HG02610 (cell line): ENCODE measurements at regions not wholly inside any gene's neighbourhood (a gene's known extent, or its start where the extent isn't known, plus 50 kb on each side); places are given as distances from the start of the nearest gene placed in this dataset.

ENCODE experiments used
- ATAC-seq: cut with Tn5 transposase; IDR thresholded peaks from one replicate; pipeline ENCODE4 v1.9.1; 2021; ENCODE audit warnings: mild to moderate bottlenecking, moderate library complexity; ENCODE audit not compliant: unreplicated experiment

GRCh38 chr3:190790185-190790584 is 72.3 kb downstream of the GMNC start:
- ATAC-seq: no peak

- ATAC-seq: no peak
These were observed 75.6 kb downstream of the GMNC start for GRCh38 chr3:190786898-190787297.

DNA sequence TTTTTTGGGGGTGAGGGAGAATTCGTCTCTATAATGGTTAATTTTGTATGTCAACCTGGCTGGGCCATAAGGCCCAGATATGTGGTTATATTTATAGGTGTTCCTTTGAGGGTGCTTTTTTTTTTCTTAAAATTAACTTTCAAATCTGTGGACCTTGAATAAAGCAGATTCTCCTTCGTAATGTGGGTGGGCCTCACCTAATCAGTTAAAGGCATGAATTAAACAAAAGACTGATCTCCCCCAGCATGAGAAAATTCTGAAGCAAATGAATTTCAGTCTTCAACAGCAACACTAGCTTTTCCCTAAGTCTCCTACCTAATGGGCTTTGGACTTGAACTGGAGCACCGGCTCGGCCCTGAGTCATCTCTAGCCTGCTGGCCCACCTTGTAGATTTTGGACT is 77.4 kb downstream of the GMNC start:
- ATAC-seq: no peak

DNA sequence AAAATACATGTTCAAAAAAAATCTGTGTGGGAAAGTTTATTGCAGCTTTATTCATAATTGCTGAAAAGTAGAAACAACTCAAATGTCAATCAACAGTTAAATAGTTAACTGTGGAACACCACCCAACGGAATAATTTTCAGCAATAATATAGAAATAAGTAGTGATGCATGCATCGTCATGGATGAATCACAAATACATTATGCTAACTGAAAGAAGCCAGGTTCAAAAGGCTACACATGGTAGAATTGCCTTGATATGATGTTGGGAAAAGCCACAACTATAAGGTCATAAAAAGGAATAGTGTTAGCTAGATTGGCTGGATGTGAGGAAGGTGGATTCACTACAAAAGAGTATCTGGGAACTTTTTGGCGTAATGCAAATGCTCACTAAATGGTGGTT is 82.0 kb downstream of the GMNC start:
- no peak for ATAC-seq

GRCh38 chr3:190774633-190775032 is 87.9 kb downstream of the GMNC start:
- no peak for ATAC-seq

DNA sequence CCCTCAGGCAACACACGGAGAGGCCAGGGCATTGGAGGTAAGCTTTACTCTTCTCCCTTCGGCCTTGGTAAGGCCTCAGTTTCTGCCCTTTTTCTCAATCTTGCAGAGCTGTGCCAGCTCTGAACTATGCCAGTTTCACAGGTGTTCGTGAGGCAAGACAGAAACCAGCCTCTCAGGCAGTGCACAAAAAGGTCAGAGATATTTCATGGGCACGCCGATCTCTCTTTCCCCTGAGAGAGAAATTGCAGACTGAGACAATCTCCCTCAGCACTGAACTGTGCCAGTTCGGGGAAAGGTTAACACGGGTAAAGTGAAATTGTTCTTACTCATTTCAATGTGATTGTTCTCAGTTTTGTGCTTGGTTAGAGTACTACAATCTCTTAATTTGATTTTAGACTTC is 88.5 kb downstream of the GMNC start:
- no peak for ATAC-seq

- no peak for ATAC-seq
These were observed 89.7 kb downstream of the GMNC start for GRCh38 chr3:190772831-190773230.

GRCh38 chr3:190768891-190769290 is 93.6 kb downstream of the GMNC start:
- no peak for ATAC-seq

DNA sequence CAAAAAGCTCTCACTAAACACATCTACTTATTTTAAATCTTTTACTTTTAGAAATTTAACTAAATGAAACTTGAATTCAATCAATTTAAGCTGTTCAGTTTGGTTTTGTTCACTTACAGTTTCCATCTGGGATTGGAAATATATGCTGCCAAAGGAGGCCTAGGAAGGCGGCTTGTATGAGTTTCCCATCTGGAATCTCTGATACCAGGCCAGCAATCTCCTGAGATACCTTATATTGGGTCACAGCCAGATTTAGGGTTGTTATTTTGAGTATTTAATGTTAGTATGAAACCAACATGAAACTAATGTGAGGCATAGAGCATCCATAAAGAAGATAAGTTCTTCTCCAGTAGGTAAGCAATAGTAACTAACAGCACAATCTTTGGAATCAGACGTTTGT is 94.6 kb downstream of the GMNC start:
- ATAC-seq: no peak

DNA sequence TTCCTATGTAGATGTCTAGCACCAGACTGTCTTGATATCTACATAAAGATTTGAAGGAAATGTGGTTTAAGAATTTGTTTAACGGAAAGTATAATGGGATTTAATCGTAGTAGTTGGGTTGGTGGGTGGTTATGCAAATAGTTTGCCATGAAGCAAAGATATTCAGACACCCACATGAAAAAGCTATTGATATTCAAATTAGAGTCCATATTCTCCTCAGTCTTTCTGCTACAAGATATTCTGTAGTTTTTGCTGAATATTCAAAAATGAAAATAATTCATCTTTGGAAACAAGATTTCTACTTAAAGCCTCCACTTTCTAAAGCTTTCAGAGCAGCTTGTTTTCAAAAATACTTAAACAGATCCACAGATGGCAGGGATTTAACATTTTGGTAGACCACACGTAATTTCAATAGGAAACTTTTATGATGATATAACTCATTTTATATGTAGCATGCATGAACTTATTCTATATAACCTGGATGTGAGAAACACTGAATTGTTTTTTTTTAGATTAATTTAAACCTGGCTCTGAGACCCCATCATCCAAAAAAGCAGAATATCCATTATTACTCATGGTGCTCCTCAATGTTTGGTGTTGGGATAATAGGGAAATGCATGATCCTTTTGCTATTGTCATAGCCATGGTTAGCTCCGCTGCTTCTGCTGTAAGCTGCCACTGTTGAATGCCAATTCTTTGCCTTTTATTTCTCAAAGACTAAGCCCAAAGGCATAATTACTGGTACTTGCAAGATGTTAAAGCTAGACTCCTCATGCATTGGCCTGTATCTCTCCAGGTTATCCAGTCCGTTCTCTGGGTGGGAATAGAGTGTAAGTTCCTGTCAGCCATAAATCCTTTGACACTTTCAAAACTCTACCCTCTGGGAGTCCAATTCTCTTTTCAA is 98.0 kb downstream of the GMNC start:
- ATAC-seq: no peak

GRCh38 chr3:190762801-190763200 is 99.7 kb downstream of the GMNC start:
- ATAC-seq: no peak

DNA sequence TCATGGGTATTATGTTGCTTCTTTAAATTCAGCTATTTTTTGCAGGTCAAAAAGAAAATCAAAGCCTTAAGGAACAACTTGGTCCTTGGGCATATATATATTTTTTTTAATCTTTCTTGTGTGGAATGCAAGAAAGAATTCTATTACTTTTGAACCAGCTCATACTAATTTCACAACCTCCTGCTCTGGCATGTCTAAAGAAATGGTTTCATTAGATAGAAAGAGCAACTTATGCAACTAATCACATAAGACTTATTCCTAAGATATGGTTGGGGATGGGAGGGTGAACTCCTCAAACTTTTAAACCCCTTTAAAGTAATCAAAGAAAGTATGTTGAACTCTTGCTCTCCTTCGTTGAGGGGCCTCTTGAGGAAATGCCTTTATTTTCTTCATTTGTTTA is 114.9 kb downstream of the GMNC start:
- no peak for ATAC-seq

DNA sequence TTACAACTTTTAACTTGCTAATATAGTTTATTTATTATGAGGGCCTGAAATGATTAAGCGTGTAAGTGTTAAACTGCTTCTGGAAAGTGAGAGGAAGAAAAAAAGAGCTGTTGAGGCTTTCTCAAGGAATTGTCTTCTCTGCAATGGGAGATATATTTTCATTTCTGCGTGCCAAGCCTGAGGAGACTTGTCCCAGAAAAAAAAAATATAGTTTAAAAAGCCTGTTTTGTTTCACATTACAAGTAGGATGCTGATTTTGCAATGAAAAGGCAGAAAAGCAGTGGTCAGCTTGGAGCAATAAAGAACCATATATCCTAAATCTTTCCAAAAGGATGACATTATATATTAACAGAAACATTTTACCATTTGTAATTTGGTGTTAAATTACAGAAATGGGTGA is 115.5 kb downstream of the GMNC start:
- ATAC-seq: no peak

DNA sequence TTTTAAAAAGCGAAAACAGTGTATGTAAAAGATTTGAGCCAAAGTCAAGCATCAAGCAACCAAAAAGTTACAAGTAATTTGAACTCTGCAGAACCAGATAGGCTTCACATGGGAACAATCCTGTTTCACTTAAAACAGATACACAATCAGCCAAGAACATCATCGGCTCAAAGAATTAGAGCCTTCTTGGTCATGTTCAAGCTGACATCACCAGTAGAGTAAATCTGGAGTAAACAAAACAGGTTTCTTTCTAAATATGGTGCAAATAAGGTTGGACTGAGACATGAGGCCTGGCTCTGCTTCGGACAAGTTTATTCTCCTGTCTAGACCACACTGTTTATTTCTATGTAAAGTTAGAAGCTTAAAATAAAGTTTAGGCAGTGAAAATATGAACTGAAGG is 116.0 kb downstream of the GMNC start:
- no peak for ATAC-seq

DNA sequence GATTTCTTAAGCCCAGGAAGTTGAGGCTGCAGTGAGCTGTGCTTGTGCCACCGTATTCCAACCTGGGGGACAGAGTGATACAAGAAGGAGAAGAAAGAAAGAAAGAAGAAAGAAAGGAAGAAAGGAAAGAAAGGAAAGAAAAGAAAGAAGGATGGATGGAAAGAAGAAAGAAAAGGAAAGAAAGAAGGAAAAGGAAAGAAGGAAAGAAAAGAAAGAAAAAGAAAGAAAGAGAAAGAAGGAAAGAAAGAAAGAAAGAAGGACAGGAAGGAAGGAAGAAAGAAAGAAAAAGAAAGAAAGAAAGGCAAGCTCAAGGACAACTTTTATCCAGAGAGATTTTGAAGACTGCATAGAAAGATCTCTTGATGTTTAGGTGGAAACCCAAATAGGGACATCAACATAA is 120.7 kb downstream of the GMNC start:
- no peak for ATAC-seq

- ATAC-seq: no peak
These were observed 122.8 kb downstream of the GMNC start for GRCh38 chr3:190739641-190740185.

- ATAC-seq: no peak
These were observed 123.8 kb downstream of the GMNC start for GRCh38 chr3:190738636-190739155.

DNA sequence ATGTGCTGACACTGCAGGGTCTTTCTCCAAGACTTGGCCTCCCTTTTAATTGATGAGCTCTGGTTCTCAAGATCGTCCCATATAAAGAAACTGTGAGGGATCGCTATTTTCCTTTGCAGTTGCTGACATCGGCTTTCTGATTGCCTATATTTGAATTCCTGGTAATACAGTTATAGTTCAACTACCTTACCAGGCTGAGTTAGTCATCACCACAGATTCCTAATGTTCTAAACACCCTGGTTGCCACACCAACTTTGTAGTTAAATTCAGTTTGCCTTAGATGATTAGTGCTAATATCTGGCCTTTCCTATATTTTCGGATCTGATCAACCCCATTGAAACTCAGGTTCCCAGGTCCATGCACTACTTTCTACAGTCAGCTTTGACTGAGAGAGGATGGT is 125.0 kb downstream of the GMNC start:
- ATAC-seq: no peak

GRCh38 chr3:190734490-190734889 is 128.0 kb downstream of the GMNC start:
- no peak for ATAC-seq

DNA sequence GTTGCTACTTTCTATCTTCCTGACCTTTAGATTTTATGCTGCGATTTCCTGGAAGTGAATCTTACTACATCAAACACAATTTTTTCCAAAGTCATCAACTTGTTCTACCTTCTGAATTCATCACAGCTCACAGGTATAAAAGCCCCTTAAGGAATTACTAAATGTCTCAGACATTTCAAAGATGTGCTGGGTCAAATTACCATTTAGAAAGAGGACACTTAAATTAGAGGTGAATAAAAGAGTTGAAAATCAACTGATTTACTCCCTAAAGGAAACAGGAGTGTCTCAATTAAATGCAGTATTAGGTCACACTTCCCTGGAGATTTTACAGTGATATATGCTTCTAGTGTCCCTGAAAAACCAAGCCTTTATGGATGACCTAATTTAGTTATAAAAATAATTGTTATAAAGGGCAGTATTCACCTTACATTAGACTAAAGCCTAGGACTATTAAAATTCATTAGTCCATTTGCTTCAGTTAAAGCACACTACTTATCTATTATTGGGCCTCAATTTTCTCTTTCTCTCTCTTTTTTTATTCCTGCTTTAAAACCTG is 128.8 kb downstream of the GMNC start:
- ATAC-seq: no peak

- ATAC-seq: no peak
These were observed 130.9 kb downstream of the GMNC start for GRCh38 chr3:190731596-190731995.

- ATAC-seq: no peak
These were observed 133.8 kb downstream of the GMNC start for GRCh38 chr3:190728574-190729246.
